Thoracic aorta (tissue), 2 donors: ENCODE measurements at regions not wholly inside any gene's neighbourhood (a gene's known extent, or its start where the extent isn't known, plus 50 kb on each side); places are given as distances from the start of the nearest gene placed in this dataset.

Experiments
- ATAC-seq: fragments of 150-250 bp; one replicate; pipeline ENCODE4 v1.8.0; 2017; ENCODE audit warnings: low read depth; ENCODE audit not compliant: insufficient number of reproducible peaks, low FRiP score
- DNase-seq: peaks from one replicate; pipeline ENCODE4 v3.0.0-alpha.2; 2020; ENCODE audit warnings: low spot score
- H3K27ac ChIP-seq, 2 donors: fragments of 200-600 bp; sonication (generic); 1 replicate in 1 of 2; 2 replicates in 1 of 2; pipeline ENCODE4 v1.5.1; 2016; ENCODE audit warnings: mild to moderate bottlenecking in 2 of 2, moderate library complexity in 2 of 2
- H3K27me3 ChIP-seq: fragments of 200-600 bp; sonication (generic); replicated peaks from 2 replicates; pipeline ENCODE4 v1.6.0; 2016; ENCODE audit warnings: mild to moderate bottlenecking; ENCODE audit not compliant: insufficient read depth
- H3K36me3 ChIP-seq: fragments of 200-600 bp; sonication (generic); one replicate; pipeline ENCODE4 v1.5.1; 2016
- H3K4me1 ChIP-seq, 2 donors: fragments of 200-600 bp; sonication (generic); 1 replicate in 1 of 2; 2 replicates in 1 of 2; pipeline versions ENCODE4 v1.5.1 to v1.6.0; 2016; ENCODE audit warnings: low read depth in 2 of 2, mild to moderate bottlenecking in 1 of 2; ENCODE audit not compliant: control insufficient read depth in 1 of 2
- H3K4me3 ChIP-seq: fragments of 200-600 bp; sonication (generic); 2 replicates; pipeline ENCODE4 v1.5.1; 2016; ENCODE audit warnings: mild to moderate bottlenecking
- H3K9me3 ChIP-seq: fragments of 200-600 bp; sonication (generic); 2 replicates; pipeline ENCODE4 v1.5.1; 2016
- CTCF ChIP-seq: fragments of 200-600 bp; sonication (generic); IDR thresholded peaks from one replicate; pipeline ENCODE4 v1.5.1; 2019; ENCODE audit warnings: antibody characterized with exemption

GRCh38 chr9:15010581-15010980 is 100.4 kb upstream of the FREM1 start:
- H3K4me1 ChIP-seq, result peaks cover 4 to 10% of the 10 kb centered on the region in 2 donors
- H3K36me3 ChIP-seq, result no peaks in the 10 kb centered on the region
- H3K27ac ChIP-seq, result no peak overlapping the region
- TF ChIP-seq CTCF, result no peak
- no peaks in the 10 kb centered on the region for H3K9me3 ChIP-seq
- ATAC-seq, result no peak
- DNase-seq, result no peak
- no peak overlapping the region for H3K4me3 ChIP-seq
- H3K27me3 ChIP-seq, result no peaks in the 10 kb centered on the region

DNA sequence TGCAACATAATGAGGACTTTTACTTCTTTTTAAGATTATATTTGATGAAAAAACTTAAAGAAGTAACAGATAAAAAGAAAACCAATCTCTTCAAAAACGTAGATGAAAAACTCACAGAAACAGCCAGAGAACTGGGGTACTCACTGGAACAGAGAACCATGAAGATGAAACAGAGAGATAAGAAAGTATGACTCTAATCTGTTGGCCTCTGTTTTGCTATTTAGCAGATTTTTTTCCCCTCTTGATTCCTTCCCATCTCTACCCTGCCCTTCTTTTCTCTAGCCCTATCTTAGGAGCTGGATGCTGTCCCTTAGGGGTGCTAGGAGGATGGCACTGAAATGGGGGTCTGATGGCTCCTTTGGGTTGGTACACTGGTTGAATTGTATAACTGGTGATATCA is 97.5 kb upstream of the FREM1 start:
- no peaks in the 10 kb centered on the region for H3K9me3 ChIP-seq

DNA sequence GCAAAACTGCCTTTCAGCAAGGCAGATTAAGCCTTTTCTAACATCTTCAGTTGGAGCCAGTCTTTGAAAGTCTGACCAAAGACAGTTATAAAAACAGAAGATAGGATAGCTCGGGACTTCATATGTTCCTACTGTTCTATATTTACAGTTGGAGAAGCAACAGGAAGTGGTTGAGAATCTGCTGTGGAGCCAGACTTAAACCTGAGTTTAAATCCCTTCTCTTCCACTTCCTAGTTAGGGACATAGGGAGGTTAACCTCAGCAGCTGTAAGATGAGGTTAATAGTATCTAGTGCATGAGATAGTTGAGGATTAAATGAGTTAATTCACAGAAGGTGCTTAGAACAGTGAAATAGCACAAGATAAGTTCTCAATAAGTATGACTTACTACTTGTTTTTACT is 84.5 kb upstream of the FREM1 start:
- Histone ChIP-seq H3K27me3 (no peaks in the 10 kb centered on the region), H3K4me1 (peaks cover 6 to 8% of the 10 kb centered on the region in 2 donors), H3K4me3 (no peak overlapping the region), H3K9me3 (no peaks in the 10 kb centered on the region), H3K27ac (no peak overlapping the region), H3K36me3 (no peaks in the 10 kb centered on the region)
- TF ChIP-seq CTCF, result no peak
- ATAC-seq (no peak), DNase-seq (no peak)

More for the DNA sequence above, 97.5 kb upstream of the FREM1 start:
- ATAC-seq (no peak), DNase-seq (no peak)
- Histone ChIP-seq H3K4me1 (peaks cover 6 to 21% of the 10 kb centered on the region in 2 donors), H3K27ac (no peak overlapping the region), H3K27me3 (no peaks in the 10 kb centered on the region), H3K36me3 (no peaks in the 10 kb centered on the region), H3K4me3 (no peak overlapping the region)
- TF ChIP-seq CTCF, result no peak

DNA sequence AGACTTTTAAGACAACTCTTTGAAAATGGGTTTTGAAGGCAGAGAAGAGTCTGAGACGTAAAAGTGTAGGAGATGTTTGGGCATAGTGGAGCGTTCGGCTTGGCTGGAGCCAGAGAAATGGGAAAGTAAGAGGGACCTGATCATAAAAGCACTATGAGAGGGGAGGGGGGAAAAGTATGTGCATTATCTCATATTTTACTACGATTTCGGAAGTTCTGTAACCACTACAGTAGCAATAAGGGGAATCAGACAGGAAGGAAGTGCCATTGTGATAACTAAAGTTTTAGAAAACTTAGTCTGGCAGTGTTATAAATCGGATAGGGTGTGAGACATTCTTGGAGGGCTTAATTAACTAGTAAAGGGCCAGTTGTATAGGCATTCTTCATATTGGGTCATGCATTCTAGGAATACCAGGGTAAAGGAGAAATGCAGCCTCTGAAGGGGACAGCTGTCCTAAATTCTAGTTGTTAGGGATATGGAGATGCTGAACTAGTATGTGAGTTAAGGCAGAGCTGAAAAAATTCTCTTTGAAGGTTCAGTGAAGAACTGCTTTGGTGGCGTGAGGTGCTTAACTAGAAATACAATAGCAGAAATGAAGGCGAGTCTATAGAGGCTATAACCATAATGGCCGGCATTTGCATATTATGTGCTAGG is 83.8 kb upstream of the FREM1 start:
- no peak for TF ChIP-seq CTCF
- ATAC-seq (no peak), DNase-seq (no peak)
- Histone ChIP-seq H3K4me3 (peak overlapping the region; percentile 91), H3K4me1 (peaks cover 6 to 8% of the 10 kb centered on the region in 2 donors), H3K27me3 (no peaks in the 10 kb centered on the region), H3K36me3 (no peaks in the 10 kb centered on the region), H3K27ac (no peak overlapping the region), H3K9me3 (no peaks in the 10 kb centered on the region)

DNA sequence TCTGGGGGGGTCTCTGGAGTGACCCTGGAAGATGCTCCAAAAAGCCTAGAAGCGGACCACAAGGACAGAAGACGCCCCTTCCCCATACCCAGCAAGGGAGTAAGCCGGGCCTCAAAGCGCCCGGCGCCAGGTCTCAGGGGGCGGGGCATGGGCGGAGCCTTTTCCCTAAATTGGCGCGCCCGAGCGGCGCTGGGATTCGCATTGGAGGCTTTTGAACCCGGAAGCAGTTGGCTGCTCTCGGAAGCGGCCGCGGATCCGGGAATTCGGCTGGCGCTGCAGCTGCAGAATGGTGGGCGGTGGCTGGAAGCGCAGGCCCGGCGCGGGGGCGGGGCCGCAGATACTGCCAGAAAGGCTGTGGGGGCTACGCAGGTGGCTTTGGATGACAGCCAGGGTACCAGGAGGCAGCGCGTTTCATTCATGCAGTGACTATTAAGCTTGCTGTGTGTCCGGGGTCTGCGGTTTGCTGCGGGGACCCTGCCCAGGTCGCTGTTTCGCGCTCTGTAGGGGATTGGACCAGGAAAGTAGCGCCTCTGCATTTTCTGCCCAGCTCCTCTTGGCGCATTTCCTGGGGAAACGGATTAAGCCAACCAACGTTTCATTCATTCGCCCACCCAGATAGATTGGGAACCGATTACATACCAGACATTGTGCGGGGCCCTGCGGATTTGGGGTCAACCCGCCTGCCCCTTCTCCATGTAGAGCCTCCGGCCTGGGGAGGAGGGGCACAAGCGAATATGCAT is 83.0 kb upstream of the FREM1 start:
- no peak for TF ChIP-seq CTCF
- Histone ChIP-seq H3K36me3 (no peaks in the 10 kb centered on the region), H3K27ac (peak overlapping the region in 1 of 2 donors; percentile 12), H3K4me3 (peak overlapping the region; percentile 91), H3K9me3 (no peaks in the 10 kb centered on the region), H3K4me1 (peaks cover 6 to 8% of the 10 kb centered on the region in 2 donors), H3K27me3 (no peaks in the 10 kb centered on the region)
- ATAC-seq (peak; percentile 91), DNase-seq (peak; percentile 33)
